Ectodermal cell (in vitro differentiated cells): ENCODE measurements at regions not wholly inside any gene's neighbourhood (a gene's known extent, or its start where the extent isn't known, plus 50 kb on each side); places are given as distances from the start of the nearest gene placed in this dataset.

ENCODE experiments used
- H3K27ac ChIP-seq: 2 replicates; pipeline ENCODE4 v1.7.0; 2013; ENCODE audit warnings: mild to moderate bottlenecking, low read depth, low read length; ENCODE audit not compliant: insufficient read depth, poor library complexity, severe bottlenecking
- H3K27me3 ChIP-seq: 2 replicates; pipeline ENCODE4 v1.7.0; 2013; ENCODE audit warnings: mild to moderate bottlenecking, low read length; ENCODE audit not compliant: insufficient read depth, control insufficient read depth, poor library complexity, severe bottlenecking
- H3K36me3 ChIP-seq: one replicate; pipeline ENCODE4 v1.7.0; 2013; ENCODE audit warnings: low read length; ENCODE audit not compliant: control insufficient read depth, insufficient read depth
- H3K4me1 ChIP-seq: one replicate; pipeline ENCODE4 v1.7.0; 2013; ENCODE audit warnings: low read length; ENCODE audit not compliant: control insufficient read depth, insufficient read depth
- H3K4me3 ChIP-seq: 2 replicates; pipeline ENCODE4 v1.7.0; 2013; ENCODE audit warnings: low read depth, low read length, control low read depth; ENCODE audit not compliant: insufficient read depth
- H3K9me3 ChIP-seq: 2 replicates; pipeline ENCODE4 v1.7.0; 2013; ENCODE audit warnings: mild to moderate bottlenecking, low read length, moderate library complexity; ENCODE audit not compliant: control insufficient read depth
- WGBS, 2 experiments: methylation state at CpG; one replicate each; pipeline ENCODE4 v1.1.7; 2013; ENCODE audit warnings: missing lambda C conversion rate in 2 of 2; 5-methylcytosine and 5-hydroxymethylcytosine counted together

- no peaks in the 10 kb centered on the region for H3K4me1 ChIP-seq
- no peak overlapping the region for H3K27ac ChIP-seq
- H3K9me3 ChIP-seq: no peaks in the 10 kb centered on the region
- H3K36me3 ChIP-seq: no peaks in the 10 kb centered on the region
- 86 to 88% methylated on average over 5 of the region's 5 CpGs for WGBS, 2 experiments
- no peak overlapping the region for H3K4me3 ChIP-seq
- H3K27me3 ChIP-seq: no peaks in the 10 kb centered on the region
Observed at GRCh38 chr5:5784101-5784500, 361.6 kb downstream of the ICE1 start.

GRCh38 chr5:5783021-5783420 is 360.5 kb downstream of the ICE1 start:
- WGBS, 2 experiments: 87% methylated on average over 2 of the region's 2 CpGs
- no peaks in the 10 kb centered on the region for H3K36me3 ChIP-seq
- H3K4me1 ChIP-seq: no peaks in the 10 kb centered on the region
- H3K4me3 ChIP-seq: no peak overlapping the region
- no peak overlapping the region for H3K27ac ChIP-seq
- H3K27me3 ChIP-seq: no peaks in the 10 kb centered on the region
- no peaks in the 10 kb centered on the region for H3K9me3 ChIP-seq

GRCh38 chr5:5782402-5782801 is 359.9 kb downstream of the ICE1 start:
- Histone ChIP-seq H3K4me1 (no peaks in the 10 kb centered on the region), H3K27me3 (no peaks in the 10 kb centered on the region), H3K27ac (no peak overlapping the region), H3K4me3 (no peak overlapping the region), H3K9me3 (no peaks in the 10 kb centered on the region), H3K36me3 (no peaks in the 10 kb centered on the region)
- 89 to 93% methylated on average over 4 of the region's 4 CpGs for WGBS, 2 experiments

GRCh38 chr5:5781335-5781734 is 358.9 kb downstream of the ICE1 start:
- Histone ChIP-seq H3K4me1 (no peaks in the 10 kb centered on the region), H3K9me3 (no peaks in the 10 kb centered on the region), H3K36me3 (no peaks in the 10 kb centered on the region), H3K27ac (no peak overlapping the region), H3K27me3 (no peaks in the 10 kb centered on the region), H3K4me3 (no peak overlapping the region)
- WGBS, 2 experiments: 96 to 100% methylated on average over 3 of the region's 3 CpGs

- 92 to 95% methylated on average over 3 of the region's 3 CpGs for WGBS, 2 experiments
- no peaks in the 10 kb centered on the region for H3K27me3 ChIP-seq
Observed at GRCh38 chr5:5780253-5780652, 357.8 kb downstream of the ICE1 start.

GRCh38 chr5:5777013-5777412 is 354.5 kb downstream of the ICE1 start:
- WGBS, 2 experiments: 74 to 98% methylated on average over 2 of the region's 2 CpGs
- no peak overlapping the region for H3K27ac ChIP-seq
- no peaks in the 10 kb centered on the region for H3K36me3 ChIP-seq
- H3K4me3 ChIP-seq: no peak overlapping the region
- no peaks in the 10 kb centered on the region for H3K4me1 ChIP-seq
- H3K27me3 ChIP-seq: no peaks in the 10 kb centered on the region
- no peaks in the 10 kb centered on the region for H3K9me3 ChIP-seq

More at GRCh38 chr5:5780253-5780652, 357.8 kb downstream of the ICE1 start:
- H3K9me3 ChIP-seq: no peaks in the 10 kb centered on the region
- H3K4me3 ChIP-seq: no peak overlapping the region
- no peaks in the 10 kb centered on the region for H3K36me3 ChIP-seq
- no peak overlapping the region for H3K27ac ChIP-seq
- H3K4me1 ChIP-seq: no peaks in the 10 kb centered on the region

- Histone ChIP-seq H3K4me3 (no peak overlapping the region), H3K36me3 (no peaks in the 10 kb centered on the region), H3K27ac (no peak overlapping the region), H3K27me3 (no peaks in the 10 kb centered on the region), H3K4me1 (no peaks in the 10 kb centered on the region), H3K9me3 (no peaks in the 10 kb centered on the region)
- WGBS, 2 experiments: 95 to 96% methylated on average over 3 of the region's 3 CpGs
Observed at GRCh38 chr5:5772202-5772601, 349.7 kb downstream of the ICE1 start.

GRCh38 chr5:5770825-5771224 is 348.3 kb downstream of the ICE1 start:
- Histone ChIP-seq H3K27ac (no peak overlapping the region), H3K9me3 (no peaks in the 10 kb centered on the region), H3K27me3 (no peaks in the 10 kb centered on the region), H3K4me3 (no peak overlapping the region), H3K4me1 (no peaks in the 10 kb centered on the region), H3K36me3 (no peaks in the 10 kb centered on the region)
- 90 to 98% methylated on average over 2 of the region's 2 CpGs for WGBS, 2 experiments

- 92 to 93% methylated on average over 5 of the region's 5 CpGs for WGBS, 2 experiments
- no peaks in the 10 kb centered on the region for H3K9me3 ChIP-seq
- H3K36me3 ChIP-seq: no peaks in the 10 kb centered on the region
- H3K4me3 ChIP-seq: no peak overlapping the region
- H3K27ac ChIP-seq: no peak overlapping the region
- no peaks in the 10 kb centered on the region for H3K27me3 ChIP-seq
- H3K4me1 ChIP-seq: no peaks in the 10 kb centered on the region
Observed at GRCh38 chr5:5767286-5767928, 344.9 kb downstream of the ICE1 start.

GRCh38 chr5:5765066-5765850 is 342.8 kb downstream of the ICE1 start:
- no peak overlapping the region for H3K4me3 ChIP-seq
- H3K9me3 ChIP-seq: no peaks in the 10 kb centered on the region
- H3K27ac ChIP-seq: no peak overlapping the region
- 96% methylated on average over 6 to 7 of the region's 7 CpGs for WGBS, 2 experiments
- no peaks in the 10 kb centered on the region for H3K4me1 ChIP-seq
- H3K36me3 ChIP-seq: no peaks in the 10 kb centered on the region
- no peaks in the 10 kb centered on the region for H3K27me3 ChIP-seq
